TTC549 (cell line): ENCODE measurements at regions not wholly inside any gene's neighbourhood (a gene's known extent, or its start where the extent isn't known, plus 50 kb on each side); places are given as distances from the start of the nearest gene placed in this dataset.
"Not testable (repeated sequence)": the region's sequence is repeated elsewhere in the genome, so short reads cannot be mapped to it uniquely, and the experiment has no call there.

Experiments used
- FAIRE-seq: peaks from 2 replicates; lab custom pipeline; 2012; peaks lifted over from hg19 to GRCh38; lab: Jason Lieb, UNC

- no peak for FAIRE-seq
These were observed 132.8 kb upstream of the CYRIA start for GRCh38 chr2:16798472-16798871.

- FAIRE-seq = no peak
These were observed 125.9 kb upstream of the CYRIA start for GRCh38 chr2:16791496-16791895.

- no peak for FAIRE-seq
These were observed 119.5 kb upstream of the CYRIA start for GRCh38 chr2:16785149-16785548.

- FAIRE-seq = no peak
These were observed 119.0 kb upstream of the CYRIA start for GRCh38 chr2:16784652-16785051.

- FAIRE-seq = no peak
These were observed 111.7 kb upstream of the CYRIA start for GRCh38 chr2:16777123-16777870.

GRCh38 chr2:16775899-16776231 lies 110.2 kb upstream of the CYRIA start:
- no peak for FAIRE-seq

GRCh38 chr2:16774980-16775898 lies 109.6 kb upstream of the CYRIA start:
- no peak for FAIRE-seq

GRCh38 chr2:16774091-16774490 lies 108.5 kb upstream of the CYRIA start:
- no peak for FAIRE-seq

- peak; percentile 74 for FAIRE-seq
These were observed 107.6 kb upstream of the CYRIA start for GRCh38 chr2:16773080-16773713.

- FAIRE-seq = no peak
These were observed 102.3 kb upstream of the CYRIA start for GRCh38 chr2:16767789-16768476.

GRCh38 chr2:16765356-16765755 lies 99.7 kb upstream of the CYRIA start:
- FAIRE-seq = no peak

- no peak for FAIRE-seq
These were observed 98.9 kb upstream of the CYRIA start for GRCh38 chr2:16764487-16764886.

- FAIRE-seq = no peak
These were observed 97.9 kb upstream of the CYRIA start for GRCh38 chr2:16763493-16763899.

- no peak for FAIRE-seq
These were observed 97.4 kb upstream of the CYRIA start for GRCh38 chr2:16763056-16763455.

- no peak for FAIRE-seq
These were observed 94.8 kb upstream of the CYRIA start for GRCh38 chr2:16760426-16760825.

- FAIRE-seq = no peak
These were observed 91.4 kb upstream of the CYRIA start for GRCh38 chr2:16756831-16757644.

- no peak for FAIRE-seq
These were observed 89.8 kb upstream of the CYRIA start for GRCh38 chr2:16755442-16755841.

GRCh38 chr2:16753025-16753424 lies 87.4 kb upstream of the CYRIA start:
- not testable (repeated sequence) for FAIRE-seq

- FAIRE-seq = not testable (repeated sequence)
These were observed 85.2 kb upstream of the CYRIA start for GRCh38 chr2:16750925-16751214.

GRCh38 chr2:16750175-16750924 lies 84.7 kb upstream of the CYRIA start:
- FAIRE-seq = no peak
